ENCODE measurements at regions not wholly inside any gene's neighbourhood (a gene's known extent, or its start where the extent isn't known, plus 50 kb on each side); places are given as distances from the start of the nearest gene placed in this dataset.

DNA sequence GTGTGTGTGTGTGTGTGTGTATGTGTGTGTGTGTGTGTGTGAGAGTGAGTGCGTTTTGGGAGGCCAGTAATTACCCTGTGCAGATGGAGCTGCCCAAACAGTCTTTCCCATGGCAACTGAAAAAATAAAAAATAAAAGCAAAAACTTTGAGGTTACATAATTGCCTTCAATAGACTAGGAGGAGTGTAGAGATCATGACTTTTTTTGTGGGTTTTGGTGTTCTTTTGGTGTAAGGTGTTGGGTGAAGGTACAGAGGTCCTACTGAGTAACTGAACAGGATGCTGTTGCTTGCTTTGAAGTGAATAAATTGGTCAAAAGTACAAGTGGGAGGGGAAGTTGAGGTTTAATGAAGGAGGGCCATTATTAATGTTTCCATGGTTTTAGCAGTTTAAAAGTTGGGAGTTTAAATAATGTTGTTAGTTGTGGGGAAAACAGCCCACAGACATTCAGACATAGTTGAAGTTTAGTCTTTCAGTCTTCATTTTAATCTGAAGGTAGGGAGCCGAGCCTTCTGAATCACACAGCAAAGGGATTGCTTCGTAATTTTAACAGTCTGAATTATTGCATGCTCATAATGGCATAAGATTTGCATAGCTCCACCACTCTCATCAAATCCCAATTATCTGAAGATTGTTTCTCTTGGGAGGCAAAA, 251.4 kb downstream of the PRL start:
- peaks cover 13 to 14% of the 10 kb centered on the region in 2 experiments for H3K4me1 ChIP-seq (ENCODE audit: control insufficient read depth in 1 of 2, insufficient read depth in 2 of 2, low read length in 2 of 2)
- DNase-seq: no peak
- H3K36me3 ChIP-seq (ENCODE audit: control insufficient read depth in 1 of 2, insufficient read depth in 2 of 2, low read length in 2 of 2): no peaks in the 10 kb centered on the region
- H3K4me3 ChIP-seq (ENCODE audit: low read depth, low read length): no peak overlapping the region
- no peak overlapping the region for H3K4ac ChIP-seq (ENCODE audit: low read depth, low read length)
- no peaks in the 10 kb centered on the region for H3K79me2 ChIP-seq (ENCODE audit: control insufficient read depth, insufficient read depth, low read length, poor library complexity)
- no peak overlapping the region for H3K4me2 ChIP-seq (ENCODE audit: low read length)
- H2AK5ac ChIP-seq (ENCODE audit: low read length): no peak overlapping the region
- no peak overlapping the region for H3K27ac ChIP-seq (ENCODE audit: low read depth, low read length)
- no peak overlapping the region for H2BK120ac ChIP-seq (ENCODE audit: insufficient read depth, low read length, poor library complexity)
- H3K27me3 ChIP-seq (ENCODE audit: insufficient read depth, low read length): no peaks in the 10 kb centered on the region
- no peak overlapping the region for H4K12ac ChIP-seq (ENCODE audit: low read depth, low read length)
- H3K14ac ChIP-seq (ENCODE audit: low read length): no peak overlapping the region
- peaks cover 4% of the 10 kb centered on the region for H3K79me1 ChIP-seq (ENCODE audit: low read length)
- H3K9me3 ChIP-seq (ENCODE audit: insufficient read depth, low read depth, low read length): no peaks in the 10 kb centered on the region
- H4K91ac ChIP-seq (ENCODE audit: low read depth, low read length): no peak overlapping the region
- no peak overlapping the region for H4K8ac ChIP-seq (ENCODE audit: low read depth, low read length)
- H3K23ac ChIP-seq (ENCODE audit: low read length): no peak overlapping the region
- no peak overlapping the region for H3K9ac ChIP-seq (ENCODE audit: low read length)
- H2BK5ac ChIP-seq (ENCODE audit: low read depth, low read length, poor library complexity): no peak overlapping the region
- H2BK12ac ChIP-seq (ENCODE audit: low read length): no peak overlapping the region
- no peak overlapping the region for H2AFZ ChIP-seq (ENCODE audit: insufficient read depth, low read length, poor library complexity)
- no peak overlapping the region for H3K18ac ChIP-seq (ENCODE audit: low read length)
- WGBS (ENCODE audit: extremely low coverage, insufficient coverage, insufficient read length): no CpG with 5 or more reads among the region's 3 CpGs

DNA sequence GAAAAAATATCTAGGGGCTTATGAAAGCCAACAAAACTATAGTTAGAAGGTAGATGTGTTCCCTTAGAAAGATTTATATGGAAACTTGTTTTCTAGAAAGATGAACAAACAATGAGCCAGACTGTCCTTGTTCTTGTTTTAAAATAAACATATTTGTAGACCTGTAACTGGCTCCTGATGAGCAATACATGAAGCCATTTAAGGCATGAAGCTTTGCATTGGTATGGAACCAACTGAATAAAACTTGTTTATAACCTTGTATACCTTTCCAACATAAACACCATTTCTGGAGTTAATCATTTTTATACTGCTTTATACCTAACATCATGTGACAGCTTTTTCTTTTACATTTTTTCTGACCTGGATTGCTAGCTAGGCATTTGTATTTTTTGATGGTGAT, 247.8 kb downstream of the PRL start:
- Histone ChIP-seq H3K4ac (ENCODE audit: low read depth, low read length) (no peak overlapping the region), H3K9ac (ENCODE audit: low read length) (no peak overlapping the region), H2AK5ac (ENCODE audit: low read length) (no peak overlapping the region), H3K27ac (ENCODE audit: low read depth, low read length) (no peak overlapping the region), H3K18ac (ENCODE audit: low read length) (no peak overlapping the region), H3K9me3 (ENCODE audit: insufficient read depth, low read depth, low read length) (no peaks in the 10 kb centered on the region), H2BK120ac (ENCODE audit: insufficient read depth, low read length, poor library complexity) (no peak overlapping the region), H3K4me1 (ENCODE audit: control insufficient read depth in 1 of 2, insufficient read depth in 2 of 2, low read length in 2 of 2) (peaks cover 0 to 1% of the 10 kb centered on the region in 2 experiments), H3K27me3 (ENCODE audit: insufficient read depth, low read length) (no peaks in the 10 kb centered on the region), H4K12ac (ENCODE audit: low read depth, low read length) (no peak overlapping the region), H4K8ac (ENCODE audit: low read depth, low read length) (no peak overlapping the region), H4K91ac (ENCODE audit: low read depth, low read length) (no peak overlapping the region), H2BK5ac (ENCODE audit: low read depth, low read length, poor library complexity) (no peak overlapping the region), H3K14ac (ENCODE audit: low read length) (no peak overlapping the region), H3K79me2 (ENCODE audit: control insufficient read depth, insufficient read depth, low read length, poor library complexity) (no peaks in the 10 kb centered on the region), H2BK12ac (ENCODE audit: low read length) (no peak overlapping the region), H2AFZ (ENCODE audit: insufficient read depth, low read length, poor library complexity) (no peak overlapping the region), H3K79me1 (ENCODE audit: low read length) (no peaks in the 10 kb centered on the region), H3K23ac (ENCODE audit: low read length) (no peak overlapping the region), H3K4me3 (ENCODE audit: low read depth, low read length) (no peak overlapping the region), H3K4me2 (ENCODE audit: low read length) (no peak overlapping the region), H3K36me3 (ENCODE audit: control insufficient read depth in 1 of 2, insufficient read depth in 2 of 2, low read length in 2 of 2) (no peaks in the 10 kb centered on the region)
- peak in 1 of 2 donors; percentile 19 for DNase-seq

DNA sequence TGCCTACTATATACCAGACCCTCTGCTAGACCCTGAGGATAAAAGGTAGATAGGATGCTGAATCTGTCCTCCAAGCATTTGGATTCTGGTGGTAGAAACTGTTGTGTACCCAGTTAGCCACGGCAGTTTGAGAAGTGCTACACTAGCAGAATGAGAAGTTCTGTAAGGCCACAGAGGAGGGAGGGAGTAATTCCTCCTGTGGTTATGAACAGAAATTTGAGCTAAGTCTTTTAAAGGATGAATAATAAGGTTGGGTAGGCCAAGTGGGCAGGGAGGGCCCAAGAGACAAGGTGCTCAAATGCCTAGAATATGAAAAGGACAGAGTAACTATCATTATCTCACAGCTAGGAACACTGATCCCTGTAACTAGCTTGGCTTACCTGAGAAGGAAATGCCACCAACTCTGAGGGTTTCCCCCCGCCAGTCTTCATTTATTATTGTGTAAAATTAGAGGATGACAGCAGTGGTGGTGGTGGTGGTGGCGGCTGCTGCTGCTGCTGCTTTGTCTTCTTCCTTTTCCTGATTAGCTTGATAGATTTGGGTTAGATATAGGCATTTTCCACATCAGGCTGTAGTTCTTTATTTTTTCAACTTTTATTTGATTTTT, 243.3 kb downstream of the PRL start:
- WGBS (ENCODE audit: extremely low coverage, insufficient coverage, insufficient read length): no CpG with 5 or more reads among the region's 3 CpGs
- Histone ChIP-seq H3K4me2 (ENCODE audit: low read length) (no peak overlapping the region), H3K79me1 (ENCODE audit: low read length) (no peaks in the 10 kb centered on the region), H3K36me3 (ENCODE audit: control insufficient read depth in 1 of 2, insufficient read depth in 2 of 2, low read length in 2 of 2) (peaks cover 6 to 7% of the 10 kb centered on the region in 2 experiments), H2BK5ac (ENCODE audit: low read depth, low read length, poor library complexity) (no peak overlapping the region), H3K4me1 (ENCODE audit: control insufficient read depth in 1 of 2, insufficient read depth in 2 of 2, low read length in 2 of 2) (no peaks in the 10 kb centered on the region), H3K27ac (ENCODE audit: low read depth, low read length) (no peak overlapping the region), H3K9ac (ENCODE audit: low read length) (no peak overlapping the region), H4K8ac (ENCODE audit: low read depth, low read length) (no peak overlapping the region), H2BK12ac (ENCODE audit: low read length) (no peak overlapping the region), H3K79me2 (ENCODE audit: control insufficient read depth, insufficient read depth, low read length, poor library complexity) (no peaks in the 10 kb centered on the region), H2BK120ac (ENCODE audit: insufficient read depth, low read length, poor library complexity) (no peak overlapping the region), H3K23ac (ENCODE audit: low read length) (no peak overlapping the region), H2AFZ (ENCODE audit: insufficient read depth, low read length, poor library complexity) (no peak overlapping the region), H3K9me3 (ENCODE audit: insufficient read depth, low read depth, low read length) (no peaks in the 10 kb centered on the region), H4K12ac (ENCODE audit: low read depth, low read length) (no peak overlapping the region), H4K91ac (ENCODE audit: low read depth, low read length) (no peak overlapping the region), H3K27me3 (ENCODE audit: insufficient read depth, low read length) (no peaks in the 10 kb centered on the region), H2AK5ac (ENCODE audit: low read length) (no peak overlapping the region), H3K18ac (ENCODE audit: low read length) (no peak overlapping the region), H3K4ac (ENCODE audit: low read depth, low read length) (no peak overlapping the region), H3K14ac (ENCODE audit: low read length) (no peak overlapping the region), H3K4me3 (ENCODE audit: low read depth, low read length) (no peak overlapping the region)
- no peak for DNase-seq

DNA sequence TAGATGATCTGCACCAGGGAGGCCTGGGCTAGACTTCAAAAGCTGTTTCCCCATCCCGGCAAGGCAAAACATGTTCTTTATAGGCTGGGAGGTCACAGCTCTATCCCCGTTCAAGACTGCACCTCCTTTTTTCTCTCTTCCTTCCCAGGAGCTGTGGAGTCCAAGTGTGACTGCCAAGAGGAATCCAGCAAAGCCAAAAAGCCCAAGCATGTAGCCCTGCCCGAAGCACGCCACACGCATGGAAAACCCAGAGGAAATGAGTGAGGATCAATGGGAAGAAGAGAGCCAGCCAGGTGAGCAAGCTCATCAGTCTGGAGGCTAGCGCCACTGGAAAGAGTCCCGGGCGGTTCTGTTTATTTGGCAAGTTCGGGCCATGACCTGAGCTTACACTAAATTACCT, 240.4 kb downstream of the PRL start:
- Histone ChIP-seq H3K27ac (ENCODE audit: low read depth, low read length) (no peak overlapping the region), H3K4me3 (ENCODE audit: low read depth, low read length) (no peak overlapping the region), H3K27me3 (ENCODE audit: insufficient read depth, low read length) (no peaks in the 10 kb centered on the region), H2BK12ac (ENCODE audit: low read length) (no peak overlapping the region), H3K9me3 (ENCODE audit: insufficient read depth, low read depth, low read length) (no peaks in the 10 kb centered on the region), H4K8ac (ENCODE audit: low read depth, low read length) (no peak overlapping the region), H3K79me2 (ENCODE audit: control insufficient read depth, insufficient read depth, low read length, poor library complexity) (no peaks in the 10 kb centered on the region), H3K4ac (ENCODE audit: low read depth, low read length) (no peak overlapping the region), H3K9ac (ENCODE audit: low read length) (no peak overlapping the region), H2AK5ac (ENCODE audit: low read length) (no peak overlapping the region), H4K12ac (ENCODE audit: low read depth, low read length) (no peak overlapping the region), H3K18ac (ENCODE audit: low read length) (no peak overlapping the region), H2BK5ac (ENCODE audit: low read depth, low read length, poor library complexity) (no peak overlapping the region), H2BK120ac (ENCODE audit: insufficient read depth, low read length, poor library complexity) (no peak overlapping the region), H3K79me1 (ENCODE audit: low read length) (peaks cover 2% of the 10 kb centered on the region), H4K91ac (ENCODE audit: low read depth, low read length) (no peak overlapping the region), H3K14ac (ENCODE audit: low read length) (no peak overlapping the region), H2AFZ (ENCODE audit: insufficient read depth, low read length, poor library complexity) (no peak overlapping the region), H3K36me3 (ENCODE audit: control insufficient read depth in 1 of 2, insufficient read depth in 2 of 2, low read length in 2 of 2) (peaks cover 6 to 7% of the 10 kb centered on the region in 2 experiments), H3K4me2 (ENCODE audit: low read length) (no peak overlapping the region), H3K23ac (ENCODE audit: low read length) (no peak overlapping the region), H3K4me1 (ENCODE audit: control insufficient read depth in 1 of 2, insufficient read depth in 2 of 2, low read length in 2 of 2) (no peaks in the 10 kb centered on the region)
- no CpG with 5 or more reads among the region's 9 CpGs for WGBS (ENCODE audit: extremely low coverage, insufficient coverage, insufficient read length)
- DNase-seq: no peak

Data from trophoblast cell (in vitro differentiated cells and primary cell).